HFFc6 (cell line): ENCODE measurements at regions not wholly inside any gene's neighbourhood (a gene's known extent, or its start where the extent isn't known, plus 50 kb on each side); places are given as distances from the start of the nearest gene placed in this dataset.

Experiments used
- DNase-seq: peaks from one replicate; pipeline ENCODE4 v3.0.0-alpha.2; 2018
- H3K27ac Mint-ChIP-seq: 2 replicates; pipeline ENCODE4 v1.8.0; 2020; ENCODE audit warnings: mild to moderate bottlenecking, mixed read lengths
- H3K27me3 Mint-ChIP-seq: 2 replicates; pipeline ENCODE4 v1.8.0; 2021; ENCODE audit warnings: mild to moderate bottlenecking, moderate library complexity, mixed read lengths; ENCODE audit not compliant: insufficient read depth
- H3K36me3 Mint-ChIP-seq: 2 replicates; pipeline ENCODE4 v1.8.0; 2021; ENCODE audit warnings: low read depth, mixed read lengths
- H3K4me1 Mint-ChIP-seq: 2 replicates; pipeline ENCODE4 v1.8.0; 2020; ENCODE audit warnings: low read depth, mixed read lengths
- H3K4me3 Mint-ChIP-seq: 2 replicates; pipeline ENCODE4 v1.8.0; 2020; ENCODE audit warnings: mild to moderate bottlenecking, moderate library complexity, mixed read lengths
- H3K9me3 Mint-ChIP-seq: 2 replicates; pipeline ENCODE4 v1.8.0; 2020; ENCODE audit warnings: mild to moderate bottlenecking, mixed read lengths
- TF ChIP-seq, protein P1 (sequence below): fragments of 200-600 bp; sonication (generic); IDR thresholded peaks from 2 replicates; pipeline ENCODE4 v1.5.0; 2021; ENCODE audit warnings: antibody characterized with exemption, mild to moderate bottlenecking

DNA sequence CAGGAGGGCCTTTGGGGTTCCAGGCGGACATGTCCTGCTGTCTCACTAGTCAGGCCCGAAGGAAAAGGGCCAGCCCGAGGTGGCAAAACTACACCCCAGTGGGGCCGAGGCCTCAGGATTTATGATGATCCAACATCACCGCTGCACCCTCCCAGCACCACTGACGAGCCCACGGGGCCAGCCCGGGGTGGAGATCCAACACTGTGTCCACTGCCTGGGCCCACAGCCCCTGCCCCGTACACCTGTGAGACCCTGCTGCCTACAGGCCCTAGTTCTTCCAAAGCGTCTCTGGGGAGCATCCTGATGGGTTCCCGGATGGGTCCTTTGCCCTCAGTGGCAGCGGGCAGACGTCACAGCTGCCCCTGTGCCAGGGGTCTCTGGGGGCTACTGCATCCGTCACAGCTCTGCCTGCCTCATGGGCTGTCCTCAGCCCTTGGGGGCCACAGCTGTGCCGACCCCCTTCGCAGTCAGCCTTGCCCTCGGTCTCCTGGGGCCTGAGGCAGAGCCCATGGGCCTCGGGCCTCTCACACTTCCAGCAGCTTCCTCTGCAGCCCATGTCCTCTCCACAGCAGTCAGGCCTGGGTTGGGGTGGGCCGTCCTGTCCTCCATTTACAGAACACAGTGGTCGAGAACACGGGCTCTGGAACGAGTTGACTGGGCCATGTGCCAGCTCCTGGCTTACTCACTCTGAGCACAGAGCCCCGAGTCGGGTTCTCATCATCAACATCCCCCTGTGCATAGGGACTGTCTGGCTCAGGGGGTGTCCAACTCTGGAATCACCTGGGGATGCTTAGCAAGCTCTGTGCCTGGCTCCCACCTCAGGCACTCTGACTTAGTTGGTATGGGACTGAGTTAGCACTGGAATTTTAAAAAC is 64.9 kb downstream of the FOXL3 start:
- TF ChIP-seq, protein P1, sequence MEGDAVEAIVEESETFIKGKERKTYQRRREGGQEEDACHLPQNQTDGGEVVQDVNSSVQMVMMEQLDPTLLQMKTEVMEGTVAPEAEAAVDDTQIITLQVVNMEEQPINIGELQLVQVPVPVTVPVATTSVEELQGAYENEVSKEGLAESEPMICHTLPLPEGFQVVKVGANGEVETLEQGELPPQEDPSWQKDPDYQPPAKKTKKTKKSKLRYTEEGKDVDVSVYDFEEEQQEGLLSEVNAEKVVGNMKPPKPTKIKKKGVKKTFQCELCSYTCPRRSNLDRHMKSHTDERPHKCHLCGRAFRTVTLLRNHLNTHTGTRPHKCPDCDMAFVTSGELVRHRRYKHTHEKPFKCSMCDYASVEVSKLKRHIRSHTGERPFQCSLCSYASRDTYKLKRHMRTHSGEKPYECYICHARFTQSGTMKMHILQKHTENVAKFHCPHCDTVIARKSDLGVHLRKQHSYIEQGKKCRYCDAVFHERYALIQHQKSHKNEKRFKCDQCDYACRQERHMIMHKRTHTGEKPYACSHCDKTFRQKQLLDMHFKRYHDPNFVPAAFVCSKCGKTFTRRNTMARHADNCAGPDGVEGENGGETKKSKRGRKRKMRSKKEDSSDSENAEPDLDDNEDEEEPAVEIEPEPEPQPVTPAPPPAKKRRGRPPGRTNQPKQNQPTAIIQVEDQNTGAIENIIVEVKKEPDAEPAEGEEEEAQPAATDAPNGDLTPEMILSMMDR: no peak
- Mint-ChIP-seq H3K4me1 (no peaks in the 10 kb centered on the region), H3K27ac (no peak overlapping the region), H3K4me3 (no peak overlapping the region), H3K27me3 (peaks cover 9% of the 10 kb centered on the region), H3K36me3 (peaks cover 6% of the 10 kb centered on the region; the same call in 1 of the 2 replicates), H3K9me3 (peaks cover 19% of the 10 kb centered on the region)
- DNase-seq: no peak

DNA sequence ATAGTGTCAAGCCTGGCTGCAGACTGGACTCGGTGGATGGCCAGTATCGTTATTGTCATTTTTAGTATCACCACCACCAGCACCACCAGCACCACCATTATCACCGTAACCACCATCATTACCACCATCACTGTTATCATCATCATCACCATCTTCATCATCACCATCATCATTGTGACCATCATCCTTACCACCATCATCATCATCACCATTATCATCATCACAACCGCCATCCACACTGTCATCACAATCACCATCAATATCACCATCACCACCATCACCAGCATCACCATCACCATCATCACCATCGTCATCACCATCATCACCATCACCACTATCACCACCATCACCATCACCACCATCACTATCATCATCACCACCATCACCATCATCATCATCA is 65.6 kb downstream of the FOXL3 start:
- Mint-ChIP-seq H3K4me3 (no peak overlapping the region), H3K36me3 (peaks cover 6% of the 10 kb centered on the region; the same call in 1 of the 2 replicates), H3K27ac (no peak overlapping the region), H3K9me3 (peaks cover 19% of the 10 kb centered on the region), H3K27me3 (peaks cover 9% of the 10 kb centered on the region), H3K4me1 (no peaks in the 10 kb centered on the region)
- no peak for DNase-seq
- TF ChIP-seq, protein P1: no peak

DNA sequence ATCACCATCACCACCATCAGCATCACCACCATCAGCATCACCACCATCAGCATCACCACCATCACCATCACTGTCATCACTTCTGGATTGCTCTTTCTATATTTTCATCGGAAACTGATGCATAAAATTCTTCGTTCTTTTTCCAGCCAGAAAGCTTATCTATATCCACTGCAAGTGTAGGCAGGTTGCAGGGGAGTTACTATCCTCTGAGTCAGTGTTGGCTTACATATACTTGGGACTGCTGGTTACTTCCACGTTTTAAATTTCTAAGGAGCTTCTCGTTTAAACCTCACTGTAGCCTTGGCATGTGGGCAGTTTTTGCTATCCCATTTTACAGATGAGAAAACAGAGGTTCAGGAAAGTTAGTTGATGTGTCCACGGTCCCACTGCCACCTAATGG is 66.1 kb downstream of the FOXL3 start:
- Mint-ChIP-seq H3K27me3 (peaks cover 9% of the 10 kb centered on the region), H3K27ac (no peak overlapping the region), H3K36me3 (peaks cover 6% of the 10 kb centered on the region; the same call in 1 of the 2 replicates), H3K4me3 (no peak overlapping the region), H3K9me3 (peaks cover 19% of the 10 kb centered on the region), H3K4me1 (no peaks in the 10 kb centered on the region)
- DNase-seq: no peak
- TF ChIP-seq, protein P1: no peak

DNA sequence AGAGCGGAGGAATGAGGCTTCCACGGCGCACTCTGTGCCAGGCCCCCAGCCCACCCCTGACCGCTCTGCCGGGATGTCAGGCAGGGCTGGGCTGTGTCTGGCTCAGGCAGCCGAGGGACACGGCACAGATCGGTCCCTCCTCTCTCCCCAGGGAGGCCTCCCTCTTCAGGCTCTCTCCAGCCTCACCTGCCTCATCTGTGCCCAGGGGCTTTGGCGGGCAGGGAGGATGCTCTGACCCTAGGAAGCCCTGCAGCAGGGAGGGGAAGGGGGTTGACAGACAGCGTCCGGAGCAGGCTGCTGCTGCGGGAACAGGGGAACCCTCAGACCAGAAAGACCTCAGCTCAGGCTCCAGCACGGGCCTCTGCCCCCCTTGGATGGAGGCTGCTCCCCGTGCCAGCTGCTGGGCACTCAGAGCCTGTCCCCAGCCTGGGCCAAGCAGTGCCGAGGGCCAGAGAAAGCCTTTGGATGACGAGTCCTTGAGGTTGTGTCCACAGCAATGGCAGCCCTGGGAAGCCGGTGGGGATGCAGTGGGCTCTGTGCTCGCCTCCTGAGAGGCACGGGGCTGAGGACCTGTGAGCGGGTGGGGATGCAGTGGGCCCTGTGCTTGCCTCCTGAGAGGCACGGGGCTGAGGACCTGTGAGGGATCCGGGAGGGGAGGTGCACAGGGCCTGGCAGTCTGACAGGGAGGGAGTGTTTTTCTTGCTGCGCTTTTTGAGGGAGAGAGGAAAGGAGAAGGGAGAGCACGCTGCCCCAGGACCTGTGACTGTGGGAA is 66.9 kb downstream of the FOXL3 start:
- TF ChIP-seq, protein P1: no peak

DNA sequence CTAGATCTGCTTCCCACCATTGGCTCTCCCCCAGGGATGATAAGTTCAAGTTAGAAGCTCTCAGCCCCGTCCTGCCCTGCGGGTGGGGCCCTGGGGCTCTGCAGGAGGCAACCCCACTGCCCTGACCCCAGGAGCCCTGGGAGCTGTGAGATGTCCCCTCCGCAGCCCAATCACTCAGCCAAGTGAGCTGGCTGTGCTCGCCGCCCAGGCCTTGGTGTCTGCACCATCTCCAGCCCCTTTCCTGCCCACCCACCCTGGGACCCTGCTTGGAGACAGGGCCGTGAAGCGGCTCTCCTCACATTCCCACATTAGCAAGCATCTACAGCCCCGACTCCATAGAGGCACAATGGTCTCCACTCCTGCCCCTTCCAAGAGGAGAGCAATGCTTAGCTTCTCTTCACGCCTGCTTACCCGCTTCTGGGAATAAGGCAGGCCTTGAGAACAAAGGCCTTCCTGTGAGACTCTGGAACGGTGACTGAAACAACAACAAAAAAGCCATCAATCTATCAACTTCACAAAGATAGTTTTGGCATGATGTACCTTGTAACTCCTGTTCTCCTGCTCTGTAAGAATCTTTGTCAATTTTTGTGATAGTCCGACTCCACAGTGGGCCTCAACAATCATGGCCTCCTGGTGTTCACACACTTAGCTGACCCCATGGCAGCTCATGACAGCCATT is 67.7 kb downstream of the FOXL3 start:
- H3K4me1 Mint-ChIP-seq: peaks cover 10% of the 10 kb centered on the region
- H3K36me3 Mint-ChIP-seq: peaks cover 5% of the 10 kb centered on the region; the same call in 1 of the 2 replicates
- no peak overlapping the region for H3K27ac Mint-ChIP-seq
- no peak overlapping the region for H3K4me3 Mint-ChIP-seq
- H3K27me3 Mint-ChIP-seq: peaks cover 12% of the 10 kb centered on the region
- TF ChIP-seq, protein P1: no peak
- DNase-seq: no peak
- peaks cover 16% of the 10 kb centered on the region for H3K9me3 Mint-ChIP-seq

More for the DNA sequence above, 66.9 kb downstream of the FOXL3 start:
- H3K27me3 Mint-ChIP-seq: peaks cover 11% of the 10 kb centered on the region
- H3K4me3 Mint-ChIP-seq: no peak overlapping the region
- no peak overlapping the region for H3K27ac Mint-ChIP-seq
- H3K4me1 Mint-ChIP-seq: peaks cover 2% of the 10 kb centered on the region
- peaks cover 17% of the 10 kb centered on the region for H3K9me3 Mint-ChIP-seq
- peaks cover 6% of the 10 kb centered on the region; the same call in 1 of the 2 replicates for H3K36me3 Mint-ChIP-seq
- DNase-seq: no peak
